Parathyroid adenoma (tissue), 2 donors: ENCODE measurements at regions not wholly inside any gene's neighbourhood (a gene's known extent, or its start where the extent isn't known, plus 50 kb on each side); places are given as distances from the start of the nearest gene placed in this dataset.

Source experiments
- H2AFZ ChIP-seq: fragments of 300-600 bp; sonication (generic); one replicate; pipeline ENCODE4 v1.7.0; 2017; ENCODE audit warnings: antibody characterized with exemption, mild to moderate bottlenecking
- H3K27ac ChIP-seq: fragments of 300-600 bp; sonication (generic); one replicate; pipeline ENCODE4 v1.7.0; 2017
- H3K27me3 ChIP-seq: fragments of 300-600 bp; sonication (generic); one replicate; pipeline ENCODE4 v1.7.0; 2017; ENCODE audit warnings: low read length; ENCODE audit not compliant: control insufficient read depth, insufficient read depth
- H3K36me3 ChIP-seq: fragments of 300-600 bp; sonication (generic); one replicate; pipeline ENCODE4 v1.7.0; 2017; ENCODE audit warnings: low read length; ENCODE audit not compliant: control insufficient read depth, insufficient read depth
- H3K4me1 ChIP-seq: fragments of 300-600 bp; sonication (generic); one replicate; pipeline ENCODE4 v1.7.0; 2017; ENCODE audit warnings: control low read depth
- H3K4me2 ChIP-seq: fragments of 300-600 bp; sonication (generic); one replicate; pipeline ENCODE4 v1.7.0; 2017; ENCODE audit warnings: low read length
- H3K4me3 ChIP-seq: fragments of 300-600 bp; sonication (generic); one replicate; pipeline ENCODE4 v1.7.0; 2017; ENCODE audit warnings: low read depth, low read length
- H3K79me2 ChIP-seq: fragments of 300-600 bp; sonication (generic); one replicate; pipeline ENCODE4 v1.7.0; 2017; ENCODE audit warnings: control low read depth
- H3K9ac ChIP-seq: fragments of 300-600 bp; sonication (generic); one replicate; pipeline ENCODE4 v1.7.0; 2017; ENCODE audit warnings: mild to moderate bottlenecking
- H3K9me3 ChIP-seq: fragments of 300-600 bp; sonication (generic); one replicate; pipeline ENCODE4 v1.7.0; 2017; ENCODE audit warnings: low read length; ENCODE audit not compliant: control insufficient read depth
- TF ChIP-seq, protein P1 (sequence below): fragments of 300-600 bp; sonication (generic); IDR thresholded peaks from one replicate; pipeline ENCODE4 v1.7.0; 2017; ENCODE audit warnings: antibody characterized with exemption, mild to moderate bottlenecking
- donor health status: primary hyperparathyroidism.

DNA sequence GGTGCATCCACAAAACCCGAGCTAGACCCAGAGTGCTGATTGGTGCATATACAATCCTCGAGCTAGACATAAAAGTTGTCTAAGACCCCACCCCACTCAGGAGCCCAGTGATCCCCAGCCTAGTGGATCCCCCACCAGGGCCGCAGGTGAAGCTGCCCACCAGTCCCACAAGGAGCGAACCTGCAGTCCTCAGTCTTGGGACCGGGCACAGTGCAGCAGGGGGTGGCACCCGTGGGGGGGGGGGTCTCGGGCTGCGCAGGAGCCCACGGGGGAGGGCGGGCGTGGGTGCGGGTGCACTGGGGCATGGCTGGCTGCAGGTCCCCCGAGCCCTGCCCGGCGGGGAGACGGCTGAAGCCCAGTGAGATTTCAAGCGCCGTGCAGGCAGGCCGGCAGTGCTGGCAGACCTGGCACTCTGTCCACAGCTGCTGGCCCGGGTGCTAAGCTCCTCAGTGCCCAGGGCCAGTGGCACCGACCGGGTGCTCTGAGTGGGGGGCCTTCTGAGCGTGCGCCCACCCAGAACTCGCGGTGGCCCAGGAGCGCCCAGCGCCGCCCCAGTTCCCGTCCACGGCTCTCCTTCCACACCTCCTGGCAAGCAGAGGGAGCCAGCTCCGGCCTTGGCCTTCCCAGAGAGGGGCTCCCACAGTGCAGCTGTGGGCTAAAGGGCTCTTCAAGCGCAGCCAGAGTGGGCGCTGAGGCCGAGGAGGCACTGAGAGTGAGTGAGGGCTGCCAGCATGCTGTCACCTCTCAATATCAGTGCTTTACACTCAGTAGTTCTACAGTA lies 989.1 kb downstream of the FAM181B start:
- H3K79me2 ChIP-seq = no peaks in the 10 kb centered on the region
- H3K36me3 ChIP-seq = no peaks in the 10 kb centered on the region
- TF ChIP-seq, protein P1, sequence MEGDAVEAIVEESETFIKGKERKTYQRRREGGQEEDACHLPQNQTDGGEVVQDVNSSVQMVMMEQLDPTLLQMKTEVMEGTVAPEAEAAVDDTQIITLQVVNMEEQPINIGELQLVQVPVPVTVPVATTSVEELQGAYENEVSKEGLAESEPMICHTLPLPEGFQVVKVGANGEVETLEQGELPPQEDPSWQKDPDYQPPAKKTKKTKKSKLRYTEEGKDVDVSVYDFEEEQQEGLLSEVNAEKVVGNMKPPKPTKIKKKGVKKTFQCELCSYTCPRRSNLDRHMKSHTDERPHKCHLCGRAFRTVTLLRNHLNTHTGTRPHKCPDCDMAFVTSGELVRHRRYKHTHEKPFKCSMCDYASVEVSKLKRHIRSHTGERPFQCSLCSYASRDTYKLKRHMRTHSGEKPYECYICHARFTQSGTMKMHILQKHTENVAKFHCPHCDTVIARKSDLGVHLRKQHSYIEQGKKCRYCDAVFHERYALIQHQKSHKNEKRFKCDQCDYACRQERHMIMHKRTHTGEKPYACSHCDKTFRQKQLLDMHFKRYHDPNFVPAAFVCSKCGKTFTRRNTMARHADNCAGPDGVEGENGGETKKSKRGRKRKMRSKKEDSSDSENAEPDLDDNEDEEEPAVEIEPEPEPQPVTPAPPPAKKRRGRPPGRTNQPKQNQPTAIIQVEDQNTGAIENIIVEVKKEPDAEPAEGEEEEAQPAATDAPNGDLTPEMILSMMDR = no peak
- H3K9me3 ChIP-seq = no peaks in the 10 kb centered on the region
- no peaks in the 10 kb centered on the region for H3K4me1 ChIP-seq
- H3K4me3 ChIP-seq = no peak overlapping the region
- H3K4me2 ChIP-seq = no peak overlapping the region
- no peak overlapping the region for H2AFZ ChIP-seq
- H3K27me3 ChIP-seq = no peaks in the 10 kb centered on the region
- H3K27ac ChIP-seq = no peak overlapping the region
- no peak overlapping the region for H3K9ac ChIP-seq

DNA sequence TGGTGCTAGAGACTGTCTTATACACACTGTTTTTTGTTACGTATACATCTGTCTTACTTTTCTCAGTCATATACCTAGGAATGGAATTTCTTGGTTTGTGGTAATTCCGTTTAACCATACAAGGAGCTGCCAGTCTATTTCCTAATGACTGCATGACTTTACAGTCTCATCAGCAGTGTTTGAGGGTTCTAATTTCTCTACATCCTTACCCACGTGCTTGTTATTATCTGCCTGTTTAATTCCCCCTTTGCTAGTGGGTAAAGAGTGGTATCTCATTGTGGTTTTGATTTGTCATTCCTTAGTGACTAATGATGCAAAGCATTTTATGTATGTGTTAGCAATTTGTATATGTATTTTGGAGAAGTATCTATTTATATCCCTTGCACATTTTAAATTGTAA lies 1008.0 kb downstream of the FAM181B start:
- no peaks in the 10 kb centered on the region for H3K4me1 ChIP-seq
- H3K27me3 ChIP-seq = no peaks in the 10 kb centered on the region
- H2AFZ ChIP-seq = no peak overlapping the region
- no peaks in the 10 kb centered on the region for H3K79me2 ChIP-seq
- TF ChIP-seq, protein P1 = no peak
- H3K36me3 ChIP-seq = no peaks in the 10 kb centered on the region
- no peak overlapping the region for H3K4me2 ChIP-seq
- no peak overlapping the region for H3K4me3 ChIP-seq
- H3K9me3 ChIP-seq = no peaks in the 10 kb centered on the region
- H3K27ac ChIP-seq = no peak overlapping the region
- no peak overlapping the region for H3K9ac ChIP-seq

DNA sequence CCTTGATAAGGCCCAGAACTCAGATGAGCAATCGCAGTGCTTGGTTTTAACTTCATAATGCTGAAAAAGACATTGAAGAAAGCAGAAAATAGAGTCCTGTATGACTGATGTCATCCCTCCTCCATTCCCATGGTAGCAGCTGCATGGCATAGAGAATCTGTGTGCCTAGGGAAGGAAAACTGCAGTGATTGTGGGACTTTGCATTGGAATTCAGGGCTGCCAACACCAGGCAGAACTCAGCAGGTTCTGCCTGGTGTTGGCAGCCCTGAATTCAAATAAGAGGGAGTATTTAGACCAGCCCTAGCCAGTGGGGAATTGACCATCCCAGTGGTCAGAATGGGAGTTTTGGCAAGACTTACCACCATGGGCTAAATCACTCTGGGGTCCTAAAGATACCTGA lies 1016.0 kb downstream of the FAM181B start:
- H3K4me3 ChIP-seq = no peak overlapping the region
- no peaks in the 10 kb centered on the region for H3K9me3 ChIP-seq
- no peaks in the 10 kb centered on the region for H3K79me2 ChIP-seq
- no peaks in the 10 kb centered on the region for H3K4me1 ChIP-seq
- TF ChIP-seq, protein P1 = no peak
- no peak overlapping the region for H3K27ac ChIP-seq
- no peak overlapping the region for H2AFZ ChIP-seq
- no peaks in the 10 kb centered on the region for H3K27me3 ChIP-seq
- H3K4me2 ChIP-seq = no peak overlapping the region
- no peaks in the 10 kb centered on the region for H3K36me3 ChIP-seq
- H3K9ac ChIP-seq = no peak overlapping the region

DNA sequence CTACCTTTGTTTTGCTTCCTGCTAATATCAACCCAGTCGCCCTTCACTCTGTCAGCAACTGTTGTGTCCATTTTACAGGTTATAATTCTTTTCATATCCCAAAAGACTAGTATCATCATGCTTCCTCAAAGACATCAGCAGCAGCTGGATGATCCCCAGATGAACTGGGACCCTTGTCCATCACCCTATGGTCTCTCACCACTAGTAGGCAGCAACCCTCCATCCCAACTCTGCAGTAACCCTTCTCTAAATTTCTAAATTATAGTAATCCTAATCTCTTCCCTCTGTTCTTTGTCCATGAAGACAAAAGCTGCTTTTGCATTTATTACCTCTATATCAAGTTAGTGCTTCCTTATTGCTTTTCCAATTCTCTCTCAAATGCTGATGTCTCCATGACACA lies 1025.8 kb downstream of the FAM181B start:
- H3K9me3 ChIP-seq = no peaks in the 10 kb centered on the region
- no peak overlapping the region for H2AFZ ChIP-seq
- H3K4me1 ChIP-seq = no peaks in the 10 kb centered on the region
- H3K36me3 ChIP-seq = no peaks in the 10 kb centered on the region
- H3K27me3 ChIP-seq = no peaks in the 10 kb centered on the region
- TF ChIP-seq, protein P1 = no peak
- H3K4me2 ChIP-seq = no peak overlapping the region
- H3K4me3 ChIP-seq = no peak overlapping the region
- no peak overlapping the region for H3K9ac ChIP-seq
- no peaks in the 10 kb centered on the region for H3K79me2 ChIP-seq
- no peak overlapping the region for H3K27ac ChIP-seq

DNA sequence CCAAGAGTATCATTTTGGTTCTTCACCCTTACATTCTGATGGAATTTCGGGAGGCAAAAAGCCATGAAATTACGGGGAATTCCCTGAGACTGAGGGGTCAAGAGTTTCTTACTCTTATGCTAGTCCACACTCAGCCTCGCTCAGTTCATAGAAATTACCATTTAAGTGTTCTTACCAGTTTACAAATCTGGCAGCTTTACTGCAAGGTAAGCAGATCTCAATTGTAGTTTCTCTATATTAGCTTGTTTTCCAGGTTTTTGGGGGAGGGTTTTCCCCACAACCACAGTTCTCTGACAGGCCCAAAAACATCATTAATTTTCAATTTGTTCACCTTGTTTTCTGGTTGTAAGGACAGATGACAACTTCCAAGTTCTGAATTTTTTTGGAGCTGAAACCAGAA lies 1028.4 kb downstream of the FAM181B start:
- Histone ChIP-seq H3K9me3 (no peaks in the 10 kb centered on the region), H3K27me3 (no peaks in the 10 kb centered on the region), H3K4me2 (no peak overlapping the region), H3K4me3 (no peak overlapping the region), H2AFZ (no peak overlapping the region), H3K36me3 (no peaks in the 10 kb centered on the region), H3K4me1 (no peaks in the 10 kb centered on the region), H3K27ac (no peak overlapping the region), H3K79me2 (no peaks in the 10 kb centered on the region), H3K9ac (no peak overlapping the region)
- TF ChIP-seq, protein P1 = no peak
